T-helper 1 cell treated with Interleukin-12 subunit alpha and Interleukin-12 subunit beta and Interleukin-4 antibody, amounts not matched to agents 30 ng/mL and 1 ng/mL, for 36 hours (primary cell): ENCODE measurements at regions not wholly inside any gene's neighbourhood (a gene's known extent, or its start where the extent isn't known, plus 50 kb on each side); places are given as distances from the start of the nearest gene placed in this dataset.

Source experiments
- intact Hi-C: fragments of 100-400 bp; cut with micrococcal nuclease; formaldehyde crosslinking; loops from one replicate; pipeline ENCODE4 v1.15.1; 2024

DNA sequence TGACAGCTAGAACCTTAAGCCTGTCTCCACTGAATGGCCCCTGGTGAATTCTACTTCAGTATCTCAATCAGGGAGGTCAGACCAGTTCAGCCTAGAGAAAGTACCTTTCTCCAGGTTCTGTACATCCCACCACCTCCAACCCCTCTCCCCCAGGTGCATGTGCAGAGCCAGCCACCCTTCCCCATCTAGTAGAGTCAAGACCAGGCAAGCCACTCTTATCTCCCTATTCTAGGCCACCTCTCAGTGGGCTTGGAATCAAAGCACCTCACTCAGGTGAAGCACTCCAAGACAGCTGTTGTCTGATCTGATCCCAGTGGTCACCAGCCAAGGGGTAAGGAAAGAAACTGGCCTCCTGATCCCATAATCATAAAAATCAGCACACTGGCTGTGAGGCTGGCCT is 340.9 kb downstream of the BCL11B start:
- intact Hi-C loops: loop anchor here (5.0 kb wide), 1 partner anchor 794 kb away; no protein-coding TSS in a partner anchor

DNA sequence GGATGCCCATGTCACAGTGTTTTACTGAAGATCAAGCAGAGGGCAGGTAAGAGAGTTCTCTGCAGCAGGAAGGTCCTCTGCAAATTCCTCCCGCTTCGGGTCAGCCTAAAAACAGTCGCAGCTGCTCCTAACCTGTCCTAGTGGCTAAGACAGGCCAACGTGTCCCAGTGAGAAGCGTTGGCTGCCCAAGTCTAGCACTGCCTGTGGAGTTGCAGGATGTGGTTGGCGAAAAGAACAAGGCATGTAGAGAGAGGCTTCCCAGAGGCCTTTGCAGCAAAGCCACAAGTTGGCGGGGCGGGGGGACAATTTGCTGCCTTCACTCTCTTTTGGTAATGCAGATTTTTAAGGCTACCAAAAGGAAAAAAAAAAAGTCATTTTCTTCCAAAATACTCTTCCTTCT is 340.1 kb downstream of the BCL11B start:
- intact Hi-C loops: loop anchor here (1.0 to 5.0 kb wide), 6 partner anchors 20 to 955 kb away; no protein-coding TSS in a partner anchor

DNA sequence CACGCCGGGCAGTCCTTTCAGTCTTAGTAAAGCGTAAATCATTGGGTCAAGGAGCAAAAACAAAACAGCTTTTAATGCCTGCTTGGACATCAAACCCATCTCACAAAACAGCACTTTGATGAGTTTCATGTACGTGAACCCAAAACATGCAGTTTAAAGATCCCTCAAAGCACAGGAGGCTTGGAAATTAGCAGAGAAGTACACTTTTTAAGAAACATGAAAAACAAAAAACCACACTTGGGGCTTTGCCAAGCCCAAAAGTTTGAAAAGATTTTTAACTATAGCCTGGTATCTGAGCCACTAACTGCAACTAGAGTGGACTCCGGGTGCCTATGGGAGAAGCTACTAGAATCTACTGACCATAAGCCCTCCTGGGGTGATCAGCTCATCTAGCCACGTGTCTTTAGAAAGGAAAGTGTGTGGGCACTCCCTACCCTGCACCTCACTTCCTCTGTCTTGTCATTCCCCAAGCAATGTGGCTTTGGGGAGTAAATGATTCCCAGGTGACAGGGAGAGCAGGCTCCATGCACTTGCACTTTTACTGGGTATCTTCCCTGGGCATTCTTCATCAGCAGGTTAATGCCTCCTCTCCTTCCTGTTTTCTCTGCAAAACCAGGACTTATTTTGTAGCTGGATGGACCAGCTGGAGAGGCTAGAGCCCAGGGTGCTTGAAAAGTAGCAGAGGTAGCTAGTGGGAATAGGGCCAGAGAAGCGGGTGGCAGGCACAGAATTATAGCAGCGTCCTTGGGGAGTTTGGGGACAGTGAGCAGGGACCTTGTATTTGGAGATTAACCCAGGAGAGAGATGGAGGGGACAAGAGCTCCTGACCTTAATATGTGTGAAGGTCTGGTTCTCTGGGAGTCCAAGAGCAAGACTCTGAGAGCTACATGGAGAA is 339.3 kb downstream of the BCL11B start:
- intact Hi-C loops: loop anchor here (1.0 to 5.0 kb wide), 6 partner anchors 20 to 955 kb away; no protein-coding TSS in a partner anchor

DNA sequence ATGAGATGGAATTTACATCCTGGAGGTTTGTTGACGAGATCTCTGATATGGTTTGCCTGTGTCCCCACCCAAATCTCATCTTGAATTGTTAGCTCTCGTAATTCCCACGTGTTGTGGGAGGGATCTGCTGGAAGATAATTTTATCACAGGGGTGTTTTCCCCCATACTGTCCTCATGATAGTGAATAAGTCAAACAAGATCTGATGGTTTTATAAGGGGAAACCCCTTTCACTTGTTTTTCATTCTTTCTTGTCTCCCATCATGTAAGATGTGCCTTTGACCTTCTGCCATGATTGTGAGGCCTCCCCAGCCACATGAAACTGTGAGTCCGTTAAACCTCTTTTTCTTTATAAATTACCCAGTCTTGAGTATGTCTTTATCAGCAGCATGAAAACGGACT is 337.4 kb downstream of the BCL11B start:
- intact Hi-C loops: loop anchor here (5.0 kb wide), 1 partner anchor 797 kb away; no protein-coding TSS in a partner anchor

- intact Hi-C loops: no loop called here
Measured at GRCh38 chr14:98935921-98936320, 336.1 kb downstream of the BCL11B start.

GRCh38 chr14:98937021-98937420 is 335.0 kb downstream of the BCL11B start:
- intact Hi-C loops: no loop called here

DNA sequence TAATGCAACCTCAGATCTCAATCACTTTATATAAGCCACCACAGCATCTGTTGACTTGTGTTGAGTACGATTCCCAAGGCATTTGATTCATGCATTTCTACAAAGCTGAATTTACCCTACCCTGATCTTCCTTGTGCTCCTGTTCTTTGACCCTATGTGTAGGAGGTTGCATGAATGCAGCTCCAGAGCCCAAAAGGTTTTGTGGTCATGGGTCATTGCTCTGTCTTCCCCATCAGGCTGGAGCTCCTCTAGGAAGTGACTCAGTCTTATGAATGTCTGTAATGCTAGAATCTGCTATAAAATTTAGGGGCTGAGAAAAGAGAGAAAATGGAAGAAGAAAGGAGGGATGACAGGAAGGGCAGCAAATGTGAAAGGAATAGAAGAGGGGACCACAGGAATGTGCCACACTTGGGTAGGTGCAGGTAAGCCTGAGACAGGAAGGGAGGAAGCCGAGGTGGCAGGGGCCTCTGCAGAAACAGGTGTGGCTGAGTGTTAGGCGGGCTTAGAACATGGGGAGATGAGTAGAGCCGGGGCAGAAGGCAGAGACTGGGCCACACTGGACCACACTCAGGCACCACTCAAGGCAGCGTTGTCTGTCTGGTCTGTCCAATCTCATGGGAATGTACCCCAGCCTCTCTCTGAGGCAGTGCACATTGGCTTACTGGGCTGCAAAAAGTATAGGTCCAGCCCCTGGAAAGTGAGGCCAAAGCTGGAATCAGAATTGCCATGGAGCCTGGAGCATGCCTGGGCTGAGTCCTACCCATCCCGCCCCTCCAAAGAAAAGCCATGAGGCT is 334.1 kb downstream of the BCL11B start:
- intact Hi-C loops: no loop called here

DNA sequence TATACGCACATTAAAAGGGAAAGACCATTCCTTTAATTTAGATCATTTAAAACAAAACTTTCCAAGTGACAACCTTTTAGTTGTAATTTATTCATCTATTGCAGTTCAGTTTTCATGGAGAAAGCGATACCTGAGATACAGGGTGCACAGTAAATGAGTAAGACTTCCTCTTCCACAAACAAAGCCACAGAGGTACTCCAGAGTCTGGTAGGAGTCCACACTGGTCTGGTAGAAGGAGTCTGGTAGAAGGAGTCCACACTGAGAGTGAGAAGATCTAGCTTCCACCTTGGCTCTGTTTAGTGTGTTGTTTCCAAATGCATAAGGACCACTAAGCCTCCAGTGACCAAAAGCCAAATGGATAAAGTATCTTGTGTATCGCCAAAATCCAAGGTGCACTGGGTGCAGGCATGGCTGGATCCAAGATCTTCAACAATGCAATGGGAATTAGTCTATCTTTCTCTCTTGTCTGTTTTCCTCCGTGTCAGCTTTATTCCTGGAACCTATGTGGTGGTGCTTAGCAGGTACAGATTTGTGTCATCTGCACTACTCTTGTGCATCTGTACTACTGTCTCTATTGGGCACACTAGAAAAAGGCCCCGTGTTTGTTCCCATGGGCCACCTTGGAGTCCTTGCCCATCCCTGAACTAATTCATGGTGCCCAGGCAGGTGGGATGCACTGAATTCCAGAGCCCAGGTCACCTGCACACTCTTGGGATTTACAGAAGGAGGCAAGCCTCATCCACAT is 331.1 kb downstream of the BCL11B start:
- intact Hi-C loops: no loop called here

GRCh38 chr14:98941481-98941880 is 330.5 kb downstream of the BCL11B start:
- intact Hi-C loops: no loop called here

DNA sequence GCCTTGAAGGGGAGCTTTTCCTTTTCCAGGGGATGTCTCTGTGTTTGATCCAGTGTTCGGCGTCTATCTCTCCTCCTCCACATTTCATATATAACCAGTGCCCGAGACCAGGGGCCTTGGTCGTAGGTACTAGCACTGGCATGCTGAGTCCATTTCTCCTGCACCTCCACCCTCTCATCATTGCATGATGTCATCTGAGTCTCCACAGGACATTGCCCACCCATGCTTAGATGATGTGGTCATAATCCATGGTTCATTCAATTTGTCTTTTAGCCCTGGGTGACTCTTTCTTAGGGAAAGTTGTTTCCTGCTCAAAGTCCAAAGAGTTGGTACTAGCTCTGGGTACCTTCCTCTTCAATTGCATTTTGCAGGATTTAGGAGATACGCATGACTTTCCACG is 328.1 kb downstream of the BCL11B start:
- intact Hi-C loops: no loop called here

GRCh38 chr14:98944989-98945388 is 327.0 kb downstream of the BCL11B start:
- intact Hi-C loops: no loop called here

GRCh38 chr14:98945611-98946570 is 326.1 kb downstream of the BCL11B start:
- intact Hi-C loops: no loop called here

- intact Hi-C loops: no loop called here
Measured at GRCh38 chr14:98946940-98947339, 325.1 kb downstream of the BCL11B start.

- intact Hi-C loops: no loop called here
Measured at GRCh38 chr14:98947911-98948595, 323.9 kb downstream of the BCL11B start.

GRCh38 chr14:98949051-98949450 is 322.9 kb downstream of the BCL11B start:
- intact Hi-C loops: no loop called here

DNA sequence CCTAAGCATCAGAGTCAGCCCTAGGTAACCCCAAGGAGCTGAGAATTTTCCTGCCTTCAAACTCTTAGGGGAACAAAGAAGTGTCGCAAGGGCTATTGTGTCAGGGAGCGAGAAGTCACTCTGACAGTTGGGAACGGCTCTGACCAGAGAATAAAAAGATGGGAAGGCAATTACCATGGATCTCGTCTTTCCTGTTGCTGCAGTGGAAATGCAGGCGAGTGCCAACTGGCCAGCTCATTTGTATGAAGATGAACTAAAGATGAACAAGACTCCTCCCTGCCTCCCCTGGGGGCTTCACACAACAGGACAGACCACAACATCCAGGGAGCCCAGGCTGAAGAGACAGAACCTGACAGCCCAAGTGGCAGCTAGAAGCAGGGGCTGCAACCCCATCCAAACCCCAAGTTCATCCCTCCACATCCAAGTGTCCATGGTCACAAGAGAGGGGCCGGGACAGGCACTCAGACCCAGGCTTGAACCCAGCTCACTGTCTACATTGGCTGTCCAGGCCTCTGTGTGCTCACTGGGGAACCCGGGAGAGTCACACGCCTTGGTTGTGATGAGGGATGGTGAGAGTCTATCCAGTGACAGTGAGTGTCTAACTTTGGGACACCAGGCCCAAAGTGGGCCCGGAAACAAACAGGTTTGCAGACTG is 322.4 kb downstream of the BCL11B start:
- intact Hi-C loops: no loop called here

- intact Hi-C loops: no loop called here
Measured at GRCh38 chr14:98950353-98950895, 321.6 kb downstream of the BCL11B start.

DNA sequence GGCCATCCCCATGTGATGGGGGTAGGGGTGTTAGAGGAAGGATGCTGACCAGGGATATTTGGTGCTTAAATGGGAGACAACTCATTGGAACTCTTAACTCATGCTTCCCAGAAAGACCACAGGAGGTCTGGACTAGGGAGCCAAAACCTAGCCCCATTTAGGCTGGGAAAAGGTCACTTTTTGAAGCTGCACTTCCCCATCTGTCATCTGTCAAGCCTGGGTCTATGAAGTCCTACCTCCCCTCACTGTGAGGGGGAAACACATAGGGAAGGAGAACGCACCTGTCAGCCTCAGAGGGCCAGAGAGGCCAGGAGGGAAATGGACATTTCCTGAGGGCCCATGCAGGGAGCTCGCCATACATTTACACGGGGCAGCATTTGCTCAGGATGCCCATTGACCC is 321.0 kb downstream of the BCL11B start:
- intact Hi-C loops: no loop called here
